Osteoblast (primary cell): ENCODE measurements at regions not wholly inside any gene's neighbourhood (a gene's known extent, or its start where the extent isn't known, plus 50 kb on each side); places are given as distances from the start of the nearest gene placed in this dataset.

Experiments used
- DNase-seq: peaks from one replicate; pipeline ENCODE4 v3.0.0; 2011; ENCODE audit warnings: low spot score, mixed read lengths; ENCODE audit not compliant: insufficient read length; ENCODE audit errors: missing footprints
- H2AFZ ChIP-seq: 2 replicates; pipeline ENCODE4 v1.6.0; 2011; ENCODE audit warnings: mild to moderate bottlenecking, low read length
- H3K27ac ChIP-seq: 2 replicates; pipeline ENCODE4 v1.5.1; 2011; ENCODE audit warnings: mild to moderate bottlenecking, low read depth, low read length, moderate library complexity
- H3K27me3 ChIP-seq: 2 replicates; pipeline ENCODE4 v1.6.0; 2012; ENCODE audit warnings: mild to moderate bottlenecking, control low read depth, inconsistent platforms, low read length, moderate library complexity; ENCODE audit not compliant: insufficient read depth
- H3K36me3 ChIP-seq: 2 replicates; pipeline ENCODE4 v1.5.1; 2011; ENCODE audit warnings: mild to moderate bottlenecking, low read length, control low read depth, moderate library complexity; ENCODE audit not compliant: insufficient read depth
- H3K4me1 ChIP-seq: 2 replicates; pipeline ENCODE4 v1.5.1; 2011; ENCODE audit warnings: mild to moderate bottlenecking, low read length, control low read depth, moderate library complexity; ENCODE audit not compliant: insufficient read depth
- H3K4me2 ChIP-seq: 2 replicates; pipeline ENCODE4 v1.6.0; 2011; ENCODE audit warnings: mild to moderate bottlenecking, low read length; ENCODE audit not compliant: insufficient read depth
- H3K4me3 ChIP-seq: fragments of 200-600 bp; sonication (generic); 3 replicates; pipeline ENCODE4 v1.5.1; 2012; ENCODE audit warnings: mild to moderate bottlenecking, low read length, inconsistent platforms; ENCODE audit not compliant: insufficient read depth
- H3K79me2 ChIP-seq: 2 replicates; pipeline ENCODE4 v1.6.0; 2012; ENCODE audit warnings: mild to moderate bottlenecking, low read length, control low read depth, inconsistent platforms; ENCODE audit not compliant: insufficient read depth
- H3K9me3 ChIP-seq: 2 replicates; pipeline ENCODE4 v1.5.1; 2011; ENCODE audit warnings: low read depth, low read length, control low read depth
- H4K20me1 ChIP-seq: 2 replicates; pipeline ENCODE4 v1.6.0; 2012; ENCODE audit warnings: mild to moderate bottlenecking, low read length, control low read depth; ENCODE audit not compliant: insufficient read depth
- CTCF ChIP-seq: IDR thresholded peaks from 2 replicates; pipeline ENCODE4 v1.5.1; 2011; ENCODE audit warnings: mild to moderate bottlenecking, low read depth, low read length, moderate library complexity; ENCODE audit errors: extremely low read depth

- Histone ChIP-seq H3K27ac (no peak overlapping the region), H3K27me3 (no peaks in the 10 kb centered on the region), H2AFZ (no peak overlapping the region), H3K4me3 (no peak overlapping the region), H3K79me2 (no peaks in the 10 kb centered on the region), H3K9me3 (no peaks in the 10 kb centered on the region), H4K20me1 (no peaks in the 10 kb centered on the region), H3K4me1 (no peaks in the 10 kb centered on the region), H3K36me3 (no peaks in the 10 kb centered on the region), H3K4me2 (no peak overlapping the region)
- no peak for DNase-seq
- no peak for TF ChIP-seq CTCF
Observed at GRCh38 chr3:189071446-189071845, 100.3 kb upstream of the TPRG1 start.

GRCh38 chr3:189076449-189076848, 95.3 kb upstream of the TPRG1 start:
- Histone ChIP-seq H3K4me2 (no peak overlapping the region), H3K36me3 (no peaks in the 10 kb centered on the region), H3K27me3 (peaks cover 3% of the 10 kb centered on the region), H2AFZ (no peak overlapping the region), H3K79me2 (no peaks in the 10 kb centered on the region), H4K20me1 (no peaks in the 10 kb centered on the region), H3K9me3 (no peaks in the 10 kb centered on the region), H3K4me1 (no peaks in the 10 kb centered on the region), H3K4me3 (no peak overlapping the region), H3K27ac (no peak overlapping the region)
- TF ChIP-seq CTCF, result no peak
- DNase-seq, result no peak

DNA sequence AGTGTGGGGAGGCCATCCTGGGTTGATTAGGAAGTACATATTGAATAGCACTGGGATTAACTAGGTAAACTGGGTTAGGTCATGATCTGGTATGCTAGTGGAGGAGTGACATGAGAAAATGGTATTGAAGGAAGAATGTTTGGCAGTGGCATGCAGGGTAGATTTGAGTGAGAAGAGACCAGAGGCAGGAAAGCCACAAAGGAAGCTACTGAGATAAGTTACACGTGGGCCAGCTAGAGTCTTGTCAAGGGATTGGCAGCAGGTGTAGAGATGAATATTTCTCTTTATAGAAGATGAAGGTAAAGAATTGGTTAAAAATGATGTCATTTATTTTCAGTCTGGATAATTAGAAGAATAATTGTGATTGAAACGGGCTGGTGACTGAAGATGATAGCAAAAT, 91.0 kb upstream of the TPRG1 start:
- Histone ChIP-seq H3K27ac (no peak overlapping the region), H3K9me3 (no peaks in the 10 kb centered on the region), H3K4me3 (no peak overlapping the region), H4K20me1 (no peaks in the 10 kb centered on the region), H3K4me2 (no peak overlapping the region), H3K4me1 (no peaks in the 10 kb centered on the region), H3K79me2 (no peaks in the 10 kb centered on the region), H3K27me3 (peaks cover 6% of the 10 kb centered on the region), H3K36me3 (no peaks in the 10 kb centered on the region), H2AFZ (no peak overlapping the region)
- no peak for DNase-seq
- no peak for TF ChIP-seq CTCF

- no peak for DNase-seq
- H3K9me3 ChIP-seq, result no peaks in the 10 kb centered on the region
- TF ChIP-seq CTCF, result no peak
- H3K79me2 ChIP-seq, result no peaks in the 10 kb centered on the region
- H4K20me1 ChIP-seq, result no peaks in the 10 kb centered on the region
- no peak overlapping the region for H2AFZ ChIP-seq
- H3K4me1 ChIP-seq, result no peaks in the 10 kb centered on the region
- no peaks in the 10 kb centered on the region for H3K36me3 ChIP-seq
- H3K4me3 ChIP-seq, result no peak overlapping the region
- H3K27me3 ChIP-seq, result peaks cover 6% of the 10 kb centered on the region
- no peak overlapping the region for H3K4me2 ChIP-seq
- no peak overlapping the region for H3K27ac ChIP-seq
Observed at GRCh38 chr3:189082666-189083427, 88.9 kb upstream of the TPRG1 start.
